IMR-90 (cell line): ENCODE measurements at regions not wholly inside any gene's neighbourhood (a gene's known extent, or its start where the extent isn't known, plus 50 kb on each side); places are given as distances from the start of the nearest gene placed in this dataset.
A peak's percentile ranks its signal among the peaks of the same experiment; 100 is the strongest.

ENCODE experiments used
- ATAC-seq: fragments of 200-7000 bp; cut with Tn5 transposase; 2 replicates; pipeline ENCODE4 v1.9.1; 2020; ENCODE audit warnings: low read depth, mild to moderate bottlenecking, moderate library complexity
- BruUV-seq: library from RNA; stranded (reverse); fragments of 400-500 nt; replicated peaks from 2 replicates; lab custom pipeline; 2021; lab: Mats Ljungman, UMichigan
- CTCF ChIA-PET: fragments of 300-600 bp; formaldehyde crosslinking; extraction: SDS; loops from one replicate; lab custom pipeline; 2021; ENCODE audit warnings: antibody characterized with exemption; lab: Yijun Ruan, JAX
- POLR2A ChIA-PET: fragments of 300-600 bp; sonication (Branson Sonifier 250); formaldehyde crosslinking; loops from one replicate; lab custom pipeline; 2022; ENCODE audit warnings: antibody characterized with exemption; ENCODE audit not compliant: unreplicated experiment; lab: Charles Lee
- DNase-seq: peaks from one replicate; pipeline ENCODE4 v3.0.0; 2013
- H2AFZ ChIP-seq: replicated peaks from 2 replicates; pipeline ENCODE3; 2013; ENCODE audit warnings: low read length, mild to moderate bottlenecking; ENCODE audit not compliant: poor library complexity
- H2AK5ac ChIP-seq: 2 replicates; pipeline ENCODE4 v1.6.1; 2013; ENCODE audit warnings: low read depth, low read length, inconsistent platforms
- H2AK9ac ChIP-seq: replicated peaks from 2 replicates; pipeline ENCODE3; 2013; ENCODE audit warnings: mild to moderate bottlenecking, low read depth, low read length, moderate library complexity; ENCODE audit not compliant: poor library complexity
- H2BK120ac ChIP-seq: 2 replicates; pipeline ENCODE4 v1.6.1; 2013; ENCODE audit warnings: low read depth, low read length, inconsistent platforms
- H2BK15ac ChIP-seq: 3 replicates; pipeline ENCODE4 v1.6.1; 2013; ENCODE audit warnings: low read depth, low read length, inconsistent platforms
- H2BK20ac ChIP-seq: 2 replicates; pipeline ENCODE4 v1.6.1; 2013; ENCODE audit warnings: low read depth, mild to moderate bottlenecking, inconsistent platforms, low read length, moderate library complexity
- H2BK5ac ChIP-seq: 2 replicates; pipeline ENCODE4 v1.6.1; 2013; ENCODE audit warnings: mild to moderate bottlenecking, low read depth, low read length, inconsistent platforms; ENCODE audit not compliant: poor library complexity, severe bottlenecking
- H3K14ac ChIP-seq: replicated peaks from 2 replicates; pipeline ENCODE4 v1.6.1; 2013; ENCODE audit warnings: low read depth, low read length, inconsistent platforms
- H3K18ac ChIP-seq: 2 replicates; pipeline ENCODE4 v1.6.1; 2013; ENCODE audit warnings: low read depth, low read length, control low read depth
- H3K23ac ChIP-seq: 2 replicates; pipeline ENCODE4 v1.6.1; 2013; ENCODE audit warnings: low read depth, low read length, inconsistent platforms
- H3K27ac ChIP-seq: 2 replicates; pipeline ENCODE4 v1.5.1; 2013; ENCODE audit warnings: mild to moderate bottlenecking, control low read depth, low read length; ENCODE audit not compliant: insufficient read depth
- H3K27me3 ChIP-seq: 2 replicates; pipeline ENCODE4 v1.6.1; 2013; ENCODE audit warnings: low read length; ENCODE audit not compliant: control insufficient read depth, insufficient read depth
- H3K36me3 ChIP-seq: 2 replicates; pipeline ENCODE4 v1.6.1; 2013; ENCODE audit warnings: low read length, mixed read lengths; ENCODE audit not compliant: control insufficient read depth, insufficient read depth
- H3K4ac ChIP-seq: 2 replicates; pipeline ENCODE4 v1.6.1; 2013; ENCODE audit warnings: low read depth, low read length, inconsistent platforms
- H3K4me1 ChIP-seq: 2 replicates; pipeline ENCODE4 v1.6.1; 2013; ENCODE audit warnings: low read length, mixed read lengths; ENCODE audit not compliant: control insufficient read depth, insufficient read depth
- H3K4me2 ChIP-seq: 2 replicates; pipeline ENCODE4 v1.6.1; 2013; ENCODE audit warnings: low read depth, mild to moderate bottlenecking, control low read depth, low read length, moderate library complexity
- H3K4me3 ChIP-seq: 2 replicates; pipeline ENCODE4 v1.5.1; 2013; ENCODE audit warnings: low read depth, mild to moderate bottlenecking, control low read depth, low read length, moderate library complexity; ENCODE audit not compliant: insufficient read depth
- H3K56ac ChIP-seq: 2 replicates; pipeline ENCODE4 v1.6.1; 2013; ENCODE audit warnings: low read length, inconsistent platforms; ENCODE audit not compliant: insufficient read depth; ENCODE audit errors: extremely low read depth
- H3K79me1 ChIP-seq, 2 experiments: 2 replicates each; pipeline ENCODE4 v1.6.1; 2013; ENCODE audit warnings: low read length in 2 of 2, inconsistent platforms in 1 of 2, low read depth in 1 of 2
- H3K9ac ChIP-seq: 2 replicates; pipeline ENCODE4 v1.6.1; 2013; ENCODE audit warnings: low read depth, low read length, control low read depth
- H3K9me1 ChIP-seq: 2 replicates; pipeline ENCODE4 v1.6.1; 2013; ENCODE audit warnings: low read length, inconsistent platforms; ENCODE audit not compliant: insufficient read depth
- H3K9me3 ChIP-seq: 2 replicates; pipeline ENCODE4 v1.6.1; 2013; ENCODE audit warnings: low read length; ENCODE audit not compliant: control insufficient read depth, insufficient read depth
- H4K20me1 ChIP-seq: 2 replicates; pipeline ENCODE4 v1.6.1; 2013; ENCODE audit warnings: low read length, inconsistent platforms; ENCODE audit not compliant: insufficient read depth
- H4K5ac ChIP-seq: 2 replicates; pipeline ENCODE4 v1.6.1; 2013; ENCODE audit warnings: mild to moderate bottlenecking, low read depth, low read length, control low read depth
- H4K8ac ChIP-seq, 2 experiments: 2 replicates each; pipeline ENCODE4 v1.6.1; 2013; ENCODE audit warnings: low read depth in 2 of 2, low read length in 2 of 2, control low read depth in 1 of 2, inconsistent platforms in 1 of 2
- H4K91ac ChIP-seq: 2 replicates; pipeline ENCODE4 v1.6.1; 2013; ENCODE audit warnings: low read depth, low read length, inconsistent platforms; ENCODE audit not compliant: insufficient read depth
- CEBPB ChIP-seq: IDR thresholded peaks from 2 replicates; pipeline ENCODE4 v1.6.1; 2012; ENCODE audit warnings: low read depth, low read length, improper control_type of control experiment
- CHD1 ChIP-seq: IDR thresholded peaks from 2 replicates; pipeline ENCODE4 v1.6.1; 2012; ENCODE audit warnings: low read depth, low read length, improper control_type of control experiment
- MXI1 ChIP-seq: IDR thresholded peaks from 2 replicates; pipeline ENCODE4 v1.6.1; 2012; ENCODE audit warnings: low read depth, mild to moderate bottlenecking, low read length, moderate library complexity, borderline replicate concordance
- POLR2A ChIP-seq: IDR thresholded peaks from 2 replicates; pipeline ENCODE4 v1.6.1; 2012; ENCODE audit warnings: mild to moderate bottlenecking, low read depth, low read length
- RFX5 ChIP-seq: IDR thresholded peaks from 2 replicates; pipeline ENCODE4 v1.8.0; 2012; ENCODE audit warnings: low read depth, mild to moderate bottlenecking, low read length, moderate library complexity
- SMC3 ChIP-seq: fragments of 150-350 bp; IDR thresholded peaks from 2 replicates; pipeline ENCODE4 v1.6.1; 2016; ENCODE audit warnings: low read depth, mild to moderate bottlenecking, antibody characterized with exemption, low read length, moderate library complexity
- WGBS, 2 experiments: methylation state at CpG; one replicate each; pipeline versions ENCODE4 v1.1.5 to v1.1.7; 2013; ENCODE audit warnings: missing lambda C conversion rate in 2 of 2; ENCODE audit not compliant: insufficient read length in 1 of 2; ENCODE audit errors: extremely low coverage in 2 of 2; 5-methylcytosine and 5-hydroxymethylcytosine counted together
- dilution Hi-C: fragments of 300-500 bp; cut with HindIII; formaldehyde crosslinking; loops from one replicate; pipeline ENCODE4 v1.14.3; 2018; ENCODE audit warnings: low sequenced_read_pairs; ENCODE audit not compliant: unreplicated experiment
- in situ Hi-C: fragments of 300-500 bp; cut with MboI; formaldehyde crosslinking; loops from 3 replicates; pipeline ENCODE4 v1.14.3; 2019; ENCODE audit warnings: low sequenced_read_pairs, inconsistent platforms, mixed read lengths
- intact Hi-C: fragments of 100-400 bp; cut with micrococcal nuclease; formaldehyde crosslinking; loops from 2 replicates; pipeline ENCODE4 v1.10.0; 2022

GRCh38 chr6:28743271-28743789, 180.5 kb downstream of the TRIM27 start:
- H4K8ac ChIP-seq: no peak overlapping the region
- H2BK5ac ChIP-seq: no peak overlapping the region
- BruUV-seq: no TSS peak
- in situ Hi-C loops (no loop called here), dilution Hi-C loops (no loop called here), intact Hi-C loops (no loop called here)
- no peaks in the 10 kb centered on the region for H3K36me3 ChIP-seq
- no peak overlapping the region for H3K18ac ChIP-seq
- H3K27ac ChIP-seq: no peak overlapping the region
- no peak overlapping the region for H2AFZ ChIP-seq
- H3K23ac ChIP-seq: no peak overlapping the region
- no peak overlapping the region for H2AK9ac ChIP-seq
- no peak overlapping the region for H2BK15ac ChIP-seq
- H4K5ac ChIP-seq: no peak overlapping the region
- H3K4me3 ChIP-seq: peak overlapping the region; percentile 10; the same call in 1 of the 2 replicates
- no peak overlapping the region for H2BK20ac ChIP-seq
- POLR2A ChIA-PET: interaction anchor here (0.7 kb wide), 1 partner anchor 15 kb away, joined by 3 read pairs; no protein-coding TSS in a partner anchor
- peaks cover 3% of the 10 kb centered on the region for H3K27me3 ChIP-seq
- no peaks in the 10 kb centered on the region for H3K4me1 ChIP-seq
- TF ChIP-seq MXI1 (no peak), POLR2A (no peak), CEBPB (no peak), RFX5 (no peak), SMC3 (no peak), CHD1 (no peak)
- no peak overlapping the region for H3K4ac ChIP-seq
- no peak overlapping the region for H3K9ac ChIP-seq
- peak overlapping the region; percentile 47; the same call in 1 of the 2 replicates for H3K4me2 ChIP-seq
- H4K91ac ChIP-seq: no peak overlapping the region
- no CpG with 5 or more reads among the region's 10 CpGs for WGBS, 2 experiments
- DNase-seq: no peak
- no peak overlapping the region for H2AK5ac ChIP-seq
- no peaks in the 10 kb centered on the region for H3K79me1 ChIP-seq
- no peak overlapping the region for H2BK120ac ChIP-seq
- H3K9me1 ChIP-seq: no peaks in the 10 kb centered on the region
- no peaks in the 10 kb centered on the region for H4K20me1 ChIP-seq
- H3K9me3 ChIP-seq: no peaks in the 10 kb centered on the region
- no peak overlapping the region for H3K14ac ChIP-seq
- H3K56ac ChIP-seq: no peak overlapping the region
- no peak for ATAC-seq
- CTCF ChIA-PET: interaction anchor here (0.7 kb wide), 1 partner anchor 24 kb away, joined by 5 read pairs; no protein-coding TSS in a partner anchor
